NOMO-1 treated with DMSO at 0.1 percent for 48 hours (cell line): ENCODE measurements at regions not wholly inside any gene's neighbourhood (a gene's known extent, or its start where the extent isn't known, plus 50 kb on each side); places are given as distances from the start of the nearest gene placed in this dataset.

ENCODE experiments used
- DNase-seq: peaks from one replicate; lab custom pipeline; 2025; ENCODE audit not compliant: unreplicated experiment; lab: John Stamatoyannopoulos, UW

DNA sequence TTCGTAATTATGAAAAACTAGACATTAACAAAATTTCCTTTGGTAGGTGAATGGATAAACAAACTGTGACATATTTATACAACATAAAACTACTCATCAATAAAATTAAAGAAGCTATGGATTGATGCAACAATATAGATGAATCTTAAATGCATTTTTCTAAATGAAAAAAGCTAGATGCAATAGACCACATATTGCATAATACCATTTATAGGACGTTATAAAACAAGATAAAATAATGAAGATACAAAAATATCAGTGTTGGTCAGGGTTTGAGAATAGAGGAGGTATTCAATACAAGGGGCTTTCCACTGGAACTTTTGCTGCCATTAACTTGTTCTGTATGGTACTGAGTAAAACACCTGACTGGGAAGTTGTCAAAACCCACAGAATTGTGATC is 314.4 kb downstream of the GRB14 start:
- no peak for DNase-seq

DNA sequence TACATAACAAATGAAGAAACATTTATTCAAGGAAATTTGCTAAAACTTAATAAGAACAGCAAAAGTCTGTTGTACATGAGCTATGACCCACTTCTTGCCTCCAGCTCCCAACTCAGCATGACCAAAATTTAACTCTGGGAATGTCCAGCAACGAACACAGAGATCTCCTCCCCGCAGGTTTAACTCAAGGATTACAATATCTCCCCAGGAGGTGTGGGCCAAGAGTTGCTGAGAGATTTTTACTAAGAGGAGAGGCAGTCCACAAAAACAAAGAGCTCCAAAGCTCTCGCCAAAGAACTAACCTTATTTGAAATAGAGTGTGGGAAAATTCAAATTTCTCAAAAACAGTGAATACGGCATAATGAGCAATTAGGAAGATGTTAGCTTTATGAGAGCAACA is 318.5 kb downstream of the GRB14 start:
- DNase-seq, result no peak

DNA sequence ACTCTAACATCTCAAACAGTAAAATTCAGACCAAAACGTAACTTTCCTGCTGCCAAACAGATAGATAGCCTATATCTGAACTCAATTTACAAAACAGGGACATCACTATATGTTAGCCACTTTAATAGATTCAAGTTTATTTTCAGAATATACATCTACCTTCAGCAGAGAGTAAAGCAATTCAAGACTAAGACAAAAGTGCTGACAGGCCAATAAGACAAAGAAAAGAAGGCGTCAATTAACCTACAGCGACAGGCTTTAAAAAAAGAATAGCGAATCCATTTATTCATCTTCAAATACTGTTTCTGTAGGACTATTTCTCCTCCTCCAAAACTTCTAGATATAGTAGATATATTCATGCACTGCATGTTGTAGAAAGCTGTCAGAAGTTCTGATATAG is 333.0 kb downstream of the GRB14 start:
- no peak for DNase-seq

DNA sequence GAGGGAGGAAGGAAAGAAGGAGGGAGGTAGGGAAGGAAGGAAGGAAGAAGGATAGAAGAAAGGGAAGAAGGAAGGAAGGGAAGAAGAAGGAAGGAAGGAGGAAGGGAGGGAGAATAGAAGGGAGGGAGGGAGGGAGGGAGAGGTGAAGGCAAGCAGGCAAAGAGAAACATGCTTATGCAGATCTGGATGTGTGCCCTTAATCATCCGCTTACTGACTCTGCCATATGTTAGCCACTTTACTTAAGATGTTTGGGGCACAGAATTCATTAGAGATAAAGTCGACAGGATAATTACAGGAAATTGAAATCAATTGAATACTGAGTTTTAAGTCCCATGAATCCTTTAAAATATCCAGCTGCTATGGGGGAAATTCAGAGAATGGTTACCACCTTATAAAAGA is 334.2 kb downstream of the GRB14 start:
- DNase-seq, result no peak

DNA sequence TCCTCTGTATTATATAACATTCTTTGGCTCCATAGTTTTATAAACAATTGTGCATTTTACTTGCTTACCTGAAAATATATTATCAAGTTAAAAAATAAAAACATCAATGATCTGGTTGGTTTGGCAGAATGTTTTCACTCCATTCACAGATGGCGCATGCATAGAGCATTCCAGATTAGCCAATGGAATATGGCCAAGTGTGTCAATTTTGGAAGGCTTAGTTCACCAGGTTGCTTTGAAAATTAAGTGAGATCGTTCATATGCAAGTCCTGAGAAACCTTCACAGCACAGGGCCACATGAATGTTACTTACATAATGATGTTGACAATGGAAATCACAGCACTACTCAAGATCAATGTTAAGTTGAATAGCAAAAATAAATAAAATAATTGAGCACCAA is 335.7 kb downstream of the GRB14 start:
- DNase-seq, result no peak

DNA sequence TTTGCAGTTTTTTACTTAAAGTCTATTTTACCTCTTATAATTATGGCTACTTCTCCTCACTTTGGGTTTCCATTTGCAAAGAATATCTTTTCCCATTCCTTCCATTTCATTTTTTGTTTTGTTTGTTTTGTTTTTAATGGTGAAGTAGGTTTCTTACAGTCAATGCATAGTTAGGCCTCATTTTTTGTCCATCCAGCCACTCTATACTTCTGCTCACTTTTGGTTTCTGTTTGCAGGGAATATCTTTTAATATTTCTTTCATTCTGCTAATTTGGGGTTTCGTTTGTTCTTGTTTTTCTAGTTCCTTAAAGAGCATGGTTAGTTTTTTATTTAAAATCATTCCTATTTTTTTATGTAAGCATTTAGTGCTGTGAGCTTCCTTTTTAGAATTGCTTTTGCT is 339.4 kb downstream of the GRB14 start:
- DNase-seq, result no peak

DNA sequence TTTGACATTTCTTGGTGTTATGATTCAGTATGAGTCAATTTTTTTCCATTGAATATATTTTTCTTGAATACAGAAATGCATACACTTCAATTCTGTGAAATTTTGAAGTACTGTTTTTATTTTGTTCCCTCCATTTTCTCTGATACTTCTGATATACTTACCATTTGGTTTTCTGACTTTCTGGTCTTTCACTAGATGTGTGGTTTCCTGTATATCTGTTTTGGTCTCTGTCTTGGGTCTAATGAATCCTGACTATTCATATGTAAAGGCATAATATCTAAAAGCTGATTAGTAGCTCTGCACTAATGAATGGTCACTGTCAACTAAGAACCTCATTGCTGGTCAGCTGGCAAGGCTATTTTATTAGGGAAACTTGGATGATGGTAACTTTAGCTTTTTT is 345.6 kb downstream of the GRB14 start:
- DNase-seq, result no peak

DNA sequence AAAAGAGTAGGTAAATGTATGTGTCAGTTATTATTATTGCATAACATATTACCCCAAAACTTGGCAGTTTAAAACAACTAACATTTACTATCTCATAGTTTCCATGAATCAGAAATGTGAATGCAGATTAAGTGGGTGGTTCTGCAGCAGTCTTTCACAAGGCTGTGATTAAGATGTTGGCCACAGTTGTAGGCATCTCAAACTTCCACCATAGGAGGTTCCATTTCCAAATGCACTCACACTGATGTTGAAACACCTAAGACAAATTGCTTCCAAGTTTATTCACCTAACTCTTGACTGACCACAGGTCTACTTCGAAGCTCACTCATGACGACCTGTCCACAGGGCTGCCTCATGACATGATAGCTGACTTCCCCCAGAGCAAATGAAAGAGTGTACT is 360.8 kb downstream of the GRB14 start:
- DNase-seq, result no peak

DNA sequence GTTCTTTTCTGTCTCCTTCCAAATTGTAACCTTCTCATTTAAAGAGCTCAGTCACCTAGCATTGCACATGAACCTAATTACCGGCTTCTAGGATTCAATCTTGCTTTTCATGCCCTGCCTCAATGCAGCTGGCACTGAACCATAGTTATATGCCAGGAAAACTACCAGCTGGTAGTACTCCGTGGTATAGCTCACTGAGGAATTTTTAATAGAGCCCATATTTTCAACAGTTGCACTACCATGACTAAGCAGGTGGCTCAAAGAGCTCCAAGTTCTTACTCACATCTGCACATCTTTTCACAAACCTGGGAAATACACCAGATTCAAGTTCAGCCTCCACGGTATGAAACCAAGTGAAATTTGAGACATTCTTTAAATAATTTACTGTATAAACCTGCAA is 363.5 kb downstream of the GRB14 start:
- no peak for DNase-seq

DNA sequence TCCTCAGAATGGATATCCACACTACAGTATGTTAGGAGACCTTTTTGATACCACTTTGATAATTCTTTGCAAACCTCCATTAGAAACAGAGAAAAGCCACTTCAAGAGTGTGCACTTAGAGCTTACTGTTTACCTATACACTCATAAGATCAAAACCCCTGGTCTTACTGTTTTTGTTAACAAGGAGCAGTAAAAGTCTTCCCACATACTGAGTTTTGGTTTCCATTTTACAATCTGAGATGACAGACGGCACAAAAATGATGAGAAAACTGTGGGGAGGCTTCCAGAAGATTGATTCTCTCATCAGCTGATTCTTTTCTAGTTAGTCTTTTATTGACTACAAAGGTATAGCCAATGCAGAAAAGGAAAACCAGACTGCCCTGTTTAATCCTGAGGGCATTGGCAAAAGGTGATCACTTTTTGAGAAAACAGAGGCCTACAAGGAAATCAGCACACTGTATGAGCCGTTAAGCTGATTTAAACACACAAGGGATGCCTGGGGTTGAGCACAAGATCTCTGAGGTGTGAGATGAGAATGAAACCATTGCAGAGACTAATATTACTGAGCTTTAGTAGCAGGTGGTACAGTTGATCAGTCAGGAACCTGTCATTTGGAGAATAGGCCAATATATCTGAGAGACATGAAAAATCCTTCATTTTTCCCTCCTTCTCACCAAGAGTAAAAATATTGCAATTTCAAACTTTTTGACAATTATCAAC is 368.6 kb downstream of the GRB14 start:
- DNase-seq, result no peak

DNA sequence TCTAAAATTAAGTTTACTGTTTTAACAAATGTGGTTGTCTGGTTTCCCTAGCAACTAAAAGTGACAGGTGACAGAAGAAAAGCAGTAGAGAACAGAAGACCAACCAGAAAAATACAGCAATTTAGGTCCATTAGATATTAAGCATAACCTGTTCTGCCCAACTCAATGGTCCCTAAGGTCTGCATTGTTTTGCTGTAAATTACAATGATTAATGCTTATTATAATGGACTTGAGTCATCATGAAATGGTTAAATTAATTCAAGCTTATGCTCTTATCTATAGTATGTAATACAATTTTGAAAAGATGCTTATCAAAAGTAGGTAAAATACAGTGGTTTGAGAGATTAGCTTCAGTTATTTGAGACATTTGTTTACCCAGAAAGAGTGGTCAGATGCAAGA is 378.0 kb downstream of the GRB14 start:
- no peak for DNase-seq

DNA sequence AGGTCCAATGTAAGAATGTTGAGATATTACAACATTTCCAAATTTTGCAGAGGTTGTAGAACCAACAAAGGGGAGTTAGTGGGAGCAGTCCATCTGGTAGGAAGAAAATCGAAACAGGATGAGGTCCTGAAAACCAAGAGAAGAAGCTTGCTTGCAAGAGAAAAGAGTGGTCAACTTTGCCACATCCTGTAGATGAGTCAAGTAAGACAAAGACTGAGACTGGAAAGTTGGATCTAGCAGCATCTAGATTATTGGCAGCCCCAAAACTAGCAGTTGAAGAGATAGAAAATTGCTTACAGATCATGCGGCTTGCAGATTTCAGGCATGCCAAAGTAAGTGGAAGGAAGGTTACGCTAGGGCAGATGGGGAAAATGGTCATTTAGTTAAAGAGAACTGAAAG is 378.9 kb downstream of the GRB14 start:
- DNase-seq, result no peak

DNA sequence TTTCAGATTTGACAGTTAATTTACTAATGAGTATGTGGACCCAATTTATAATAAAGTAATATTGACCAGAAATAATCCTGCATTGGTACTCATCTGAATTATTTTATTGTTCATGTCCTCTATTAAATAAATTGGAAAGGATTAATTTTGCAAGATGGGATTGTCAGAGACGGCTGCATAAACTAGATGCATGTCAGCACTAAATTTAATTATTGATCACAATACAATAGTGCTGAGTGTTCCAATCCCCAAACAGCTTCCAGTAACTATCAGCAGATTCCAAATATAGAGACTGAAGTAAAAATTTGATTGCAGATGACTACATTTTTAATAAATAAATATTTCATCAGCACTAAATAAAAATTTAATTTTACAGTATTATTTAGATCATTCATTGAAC is 387.2 kb downstream of the GRB14 start:
- no peak for DNase-seq

DNA sequence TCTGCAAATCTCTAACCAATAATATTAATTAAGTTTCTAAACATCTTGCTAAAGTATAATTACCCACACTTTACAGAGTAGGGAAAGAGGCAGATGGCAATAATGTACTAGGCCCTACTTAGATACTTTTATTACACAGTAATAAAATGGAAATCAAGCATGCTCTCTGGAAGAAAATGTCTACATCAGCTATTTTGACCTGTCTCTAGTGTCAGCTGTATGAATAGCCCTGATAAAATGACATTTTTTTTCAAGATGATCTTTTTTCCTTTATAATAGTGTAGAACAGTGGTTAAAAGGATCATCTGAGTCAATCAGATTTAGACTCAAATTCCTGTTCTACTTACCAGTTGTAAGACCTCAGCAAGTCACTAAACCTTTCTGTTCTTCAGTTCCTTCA is 397.3 kb downstream of the GRB14 start:
- no peak for DNase-seq

DNA sequence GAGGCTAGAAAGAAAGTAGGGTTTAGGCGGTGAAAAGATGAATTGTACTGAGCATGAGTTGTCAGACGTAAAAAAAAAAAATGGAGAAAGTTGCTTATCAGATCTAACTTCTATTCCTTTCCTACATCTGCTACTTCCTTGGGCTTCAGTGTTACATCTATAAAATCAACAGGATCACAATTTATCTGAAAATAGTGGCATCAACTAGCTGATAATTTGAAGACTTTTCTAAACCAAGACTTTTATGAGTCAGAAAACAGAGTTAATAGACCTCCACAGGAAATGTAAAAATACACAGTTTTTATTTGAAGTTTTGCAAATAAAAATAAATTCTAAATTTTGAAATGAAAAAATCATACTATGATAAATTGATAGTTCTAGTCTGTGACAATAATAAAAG is 399.8 kb downstream of the GRB14 start:
- no peak for DNase-seq

DNA sequence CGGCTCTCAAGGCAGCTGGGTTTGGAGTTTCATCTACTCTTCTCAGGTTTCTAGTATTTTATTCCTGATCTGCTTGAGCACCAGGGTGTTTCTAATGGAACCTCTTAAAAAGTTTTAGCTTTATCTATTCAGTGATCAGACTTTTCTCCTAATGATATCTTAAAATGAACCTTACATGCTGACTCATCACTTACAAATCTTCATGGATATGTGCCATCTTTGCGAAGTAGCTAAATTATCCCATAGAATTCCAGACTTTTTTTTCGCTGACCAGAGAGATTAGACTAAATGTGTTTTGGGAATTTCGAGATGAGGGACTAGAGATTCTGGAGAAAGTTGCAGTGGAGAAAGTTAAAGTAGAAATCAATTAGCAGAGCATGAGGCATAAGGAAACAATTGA is 401.0 kb downstream of the GRB14 start:
- DNase-seq, result no peak

DNA sequence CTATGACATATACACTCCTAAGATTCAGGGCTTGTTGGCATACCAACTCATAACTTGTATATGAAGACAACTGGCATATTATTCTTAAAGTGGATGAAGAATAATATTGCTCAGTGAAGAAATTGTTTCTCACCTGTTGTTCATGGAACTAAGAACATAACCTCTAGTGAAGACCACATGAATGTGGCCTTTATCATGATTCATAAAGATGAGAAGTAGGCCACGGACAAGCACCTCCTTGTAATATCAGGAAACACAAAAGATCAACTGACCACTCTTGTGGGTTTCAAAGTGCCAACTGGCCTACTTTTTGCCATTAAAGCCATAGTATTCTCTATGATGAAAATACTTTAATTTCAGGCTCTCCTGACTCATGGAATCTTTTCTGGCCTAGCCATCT is 407.4 kb downstream of the GRB14 start:
- DNase-seq, result no peak

DNA sequence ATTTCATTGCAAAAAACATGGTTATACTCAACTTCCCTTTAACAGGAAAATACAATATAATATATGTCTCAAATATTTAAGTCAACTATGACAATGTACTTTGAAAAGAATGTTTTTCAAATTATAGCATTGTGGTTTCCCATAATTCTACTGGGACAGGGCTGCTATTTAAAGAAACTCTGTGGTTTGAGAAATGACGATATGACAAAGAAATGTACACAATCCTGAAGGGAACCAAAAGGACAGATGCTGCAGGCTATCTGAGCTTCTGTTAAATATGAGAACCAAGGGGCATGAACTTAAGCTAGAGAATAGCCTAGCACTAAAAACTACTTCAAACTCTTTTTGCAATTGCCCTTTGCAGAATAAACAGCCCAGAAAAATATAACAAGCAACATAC is 415.9 kb downstream of the GRB14 start:
- no peak for DNase-seq

DNA sequence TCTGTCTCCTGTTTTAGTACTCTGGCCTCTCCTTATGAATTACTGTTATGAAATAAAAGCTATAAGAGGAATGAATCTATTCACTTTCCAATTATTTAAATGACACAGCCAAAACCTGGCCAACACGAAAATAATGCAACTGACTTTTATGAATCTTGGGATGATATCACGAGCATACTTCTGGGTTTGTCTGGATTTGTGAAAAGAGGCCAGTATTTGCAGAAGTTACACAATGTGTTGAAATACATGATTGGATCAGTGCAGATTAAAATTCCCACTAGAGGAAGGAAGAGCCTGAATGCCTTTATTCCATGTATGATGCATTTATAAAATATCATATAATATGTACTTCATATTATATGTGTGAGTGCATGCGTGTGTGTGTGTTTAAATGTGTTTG is 418.2 kb downstream of the GRB14 start:
- DNase-seq, result no peak

DNA sequence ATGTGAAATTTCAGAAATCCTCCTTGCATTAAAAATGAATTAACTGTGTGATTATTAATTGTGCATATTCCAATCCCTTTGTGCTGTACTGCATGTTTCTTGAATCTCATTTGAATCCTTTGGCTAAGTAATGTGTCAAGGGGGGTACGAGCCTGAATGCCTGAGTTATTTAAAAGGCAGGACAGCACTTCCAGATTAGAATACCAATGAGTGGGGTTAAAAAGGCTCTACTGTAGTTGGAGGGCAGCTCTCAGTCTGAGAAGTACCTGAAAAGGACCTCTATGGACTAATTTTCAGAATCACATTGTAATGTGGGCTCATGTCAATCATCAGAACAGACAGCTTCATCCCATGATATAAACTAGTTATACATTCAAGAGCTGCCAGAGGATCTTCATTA is 423.0 kb downstream of the GRB14 start:
- no peak for DNase-seq

DNA sequence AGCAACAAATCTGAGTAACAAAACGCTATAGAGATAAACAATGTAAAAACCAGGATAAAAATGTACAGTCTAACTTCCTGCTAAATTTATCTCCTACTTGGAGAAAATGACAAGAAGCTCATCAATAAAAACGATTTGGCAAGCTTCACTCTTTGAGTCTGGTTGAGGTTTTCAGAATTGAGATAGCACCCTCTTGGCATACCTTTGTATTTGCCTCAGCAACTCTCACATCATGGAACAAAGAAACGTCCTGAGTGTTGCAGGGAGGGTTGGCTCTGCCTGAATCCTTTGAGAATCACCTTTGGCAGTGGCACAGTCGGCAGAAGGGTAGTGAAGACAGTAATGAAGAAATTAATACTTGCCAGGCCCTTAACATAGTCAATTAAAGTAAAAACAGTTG is 430.6 kb downstream of the GRB14 start:
- no peak for DNase-seq

DNA sequence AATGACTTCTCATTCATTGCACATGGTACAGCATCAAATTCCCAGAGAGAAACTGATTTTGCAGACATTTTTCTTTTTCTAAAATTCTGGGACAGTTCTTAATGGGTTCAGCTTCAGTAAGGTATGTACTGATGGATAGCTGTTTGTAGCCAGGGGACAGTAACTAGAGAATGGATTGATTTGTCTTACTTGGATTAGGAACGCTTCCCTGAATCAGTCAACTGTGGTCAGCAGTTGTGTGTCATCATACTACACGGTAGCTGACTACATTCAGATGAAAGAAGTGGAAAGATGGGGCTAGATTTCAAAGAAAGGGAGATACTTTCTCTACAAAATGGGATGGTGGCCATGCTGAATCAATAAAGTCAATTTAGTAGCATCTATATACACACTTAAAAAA is 431.4 kb downstream of the GRB14 start:
- no peak for DNase-seq

DNA sequence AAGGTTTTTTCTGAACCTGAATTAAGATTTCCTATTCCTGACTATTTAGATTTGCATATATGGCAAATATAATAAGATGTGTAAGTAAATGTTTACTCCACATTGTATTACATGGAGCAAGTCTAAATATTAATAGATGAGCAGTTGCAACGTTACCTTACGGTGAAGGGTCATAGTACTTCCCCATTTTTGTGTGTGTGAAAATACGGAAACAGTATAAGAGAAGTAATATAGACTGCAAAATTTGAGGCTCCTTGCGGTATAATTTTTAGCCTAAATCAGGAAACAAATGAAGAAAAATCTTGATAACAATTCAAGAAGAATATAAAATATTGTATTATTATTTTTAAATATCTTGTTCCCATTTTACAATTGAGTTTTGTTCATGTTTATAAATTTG is 434.2 kb downstream of the GRB14 start:
- DNase-seq, result peak; percentile 11

DNA sequence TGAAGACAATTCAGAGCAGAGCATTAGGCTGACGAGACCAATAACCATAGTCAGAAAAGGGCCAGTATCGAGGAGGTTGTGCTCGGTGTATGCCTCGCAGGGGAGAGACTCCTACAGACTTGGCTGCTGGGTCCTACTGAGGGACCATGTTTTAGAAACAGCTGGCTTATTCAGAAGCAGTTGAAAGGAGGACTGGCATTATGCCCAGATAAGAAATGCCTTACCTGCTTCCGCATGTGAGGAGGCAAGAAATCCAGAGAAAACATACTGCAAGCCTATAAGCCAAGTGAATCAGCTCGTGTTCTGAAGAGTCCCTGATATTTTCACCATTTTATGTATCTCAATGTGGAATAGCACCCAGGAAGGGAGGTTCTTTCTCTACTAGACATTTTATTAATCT is 434.7 kb downstream of the GRB14 start:
- DNase-seq, result no peak
